ENCODE measurements at regions not wholly inside any gene's neighbourhood (a gene's known extent, or its start where the extent isn't known, plus 50 kb on each side); places are given as distances from the start of the nearest gene placed in this dataset.
"Not testable (repeated sequence)": the region's sequence is repeated elsewhere in the genome, so short reads cannot be mapped to it uniquely, and the experiment has no call there.

- DNase-seq: no peak
Observed at GRCh38 chr4:100023800-100024199, 73.7 kb upstream of the H2AZ1 start.

- peak; percentile 1 for DNase-seq
Observed at GRCh38 chr4:100022792-100023222, 72.7 kb upstream of the H2AZ1 start.

GRCh38 chr4:100019821-100020220, 69.7 kb upstream of the H2AZ1 start:
- no peak for DNase-seq

- no peak for DNase-seq
Observed at GRCh38 chr4:100017637-100018310, 67.7 kb upstream of the H2AZ1 start.

- no peak for DNase-seq
Observed at GRCh38 chr4:100016191-100016590, 66.1 kb upstream of the H2AZ1 start.

GRCh38 chr4:100014616-100015015, 64.5 kb upstream of the H2AZ1 start:
- no peak for DNase-seq

- peak; percentile 43 for DNase-seq
Observed at GRCh38 chr4:100009490-100009889, 59.4 kb upstream of the H2AZ1 start.

GRCh38 chr4:100008048-100008447, 58.0 kb upstream of the H2AZ1 start:
- DNase-seq: peak; percentile 69

- DNase-seq: not testable (repeated sequence)
Observed at GRCh38 chr4:100006161-100006560, 56.1 kb upstream of the H2AZ1 start.
